ENCODE measurements at regions not wholly inside any gene's neighbourhood (a gene's known extent, or its start where the extent isn't known, plus 50 kb on each side); places are given as distances from the start of the nearest gene placed in this dataset.

DNA sequence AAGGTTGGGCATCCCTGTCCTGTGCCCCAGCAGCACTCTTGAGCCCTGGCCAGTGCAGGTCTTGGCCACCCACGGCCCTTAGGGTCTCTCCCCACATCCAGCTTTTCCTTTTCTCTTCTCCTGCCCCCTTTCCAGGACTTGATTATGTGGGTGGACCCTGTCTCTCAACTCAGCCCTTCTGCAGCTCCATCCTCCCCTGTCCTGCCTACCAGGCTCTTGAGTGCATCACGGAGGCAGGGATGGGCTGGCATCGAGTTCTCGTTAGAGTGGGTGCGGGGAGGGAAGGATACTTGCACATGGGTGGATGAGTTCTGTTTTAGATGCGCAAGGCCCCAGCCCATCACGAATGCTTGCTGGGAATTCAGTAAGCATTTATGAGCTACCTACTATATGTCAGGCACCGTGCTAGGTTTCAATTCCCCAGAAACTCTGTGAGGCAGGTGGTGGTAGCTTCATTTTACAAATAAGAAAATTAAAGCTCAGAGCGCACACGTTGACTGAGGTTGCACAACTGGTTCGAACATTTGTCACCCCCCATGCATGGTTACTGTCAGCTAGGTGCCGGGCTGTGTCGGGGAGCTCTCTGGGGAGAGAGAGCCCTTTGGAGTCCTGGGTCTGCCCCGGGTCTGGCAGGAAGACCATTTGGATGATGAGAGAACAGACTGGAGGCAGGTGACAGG is 144.6 kb upstream of the PITX1 start:
- no peak overlapping the region for H3K23ac ChIP-seq (ENCODE audit: low read depth, low read length, poor library complexity)
- H3K14ac ChIP-seq (ENCODE audit: low read length): no peak overlapping the region
- no peak overlapping the region for H2AFZ ChIP-seq (ENCODE audit: low read length)
- H4K91ac ChIP-seq (ENCODE audit: low read depth, low read length, poor library complexity): no peak overlapping the region
- H2AK5ac ChIP-seq (ENCODE audit: low read depth, low read length): peak overlapping the region; percentile 42
- no peak overlapping the region for H2BK15ac ChIP-seq (ENCODE audit: low read length)
- no peak overlapping the region for H3K4ac ChIP-seq (ENCODE audit: low read length)
- H3K27ac ChIP-seq (replicated peaks; ENCODE audit: low read length): no peak overlapping the region
- H3K27me3 ChIP-seq (ENCODE audit: control insufficient read depth in 3 of 3, insufficient read depth in 3 of 3, low read depth in 1 of 3, low read length in 3 of 3): peaks cover 0 to 6% (median 0%) of the 10 kb centered on the region in 3 experiments
- peak overlapping the region; percentile 8 for H3K18ac ChIP-seq (ENCODE audit: low read length)
- no peak overlapping the region for H4K8ac ChIP-seq (ENCODE audit: low read depth, low read length)
- no peaks in the 10 kb centered on the region for H3K9me3 ChIP-seq (replicated peaks in 1 of 2; ENCODE audit: control insufficient read depth in 2 of 2, insufficient read depth in 1 of 2, low read depth in 1 of 2, low read length in 2 of 2)
- DNase-seq (ENCODE audit: low spot score): no peak
- no peaks in the 10 kb centered on the region for H3K79me1 ChIP-seq (ENCODE audit: low read depth, low read length)
- no peaks in the 10 kb centered on the region for H3K36me3 ChIP-seq (replicated peaks in 1 of 2; ENCODE audit: control insufficient read depth in 2 of 2, insufficient read depth in 2 of 2, low read length in 2 of 2)
- no peak overlapping the region for H3K4me3 ChIP-seq (ENCODE audit: low read length in 2 of 2)
- H2BK120ac ChIP-seq (ENCODE audit: low read depth, low read length): no peak overlapping the region
- H3K4me2 ChIP-seq (ENCODE audit: insufficient read depth, low read length, poor library complexity, severe bottlenecking): no peak overlapping the region
- H2BK12ac ChIP-seq (ENCODE audit: low read length): no peak overlapping the region
- H2BK5ac ChIP-seq (ENCODE audit: low read length): no peak overlapping the region
- no peak overlapping the region for H3K9ac ChIP-seq (ENCODE audit: low read depth, low read length, poor library complexity)
- no CpG with 5 or more reads among the region's 14 CpGs for WGBS, 2 donors (ENCODE audit: extremely low coverage in 2 of 2, insufficient read length in 2 of 2, insufficient replicate concordance in 1 of 2)
- peaks cover 0 to 3% of the 10 kb centered on the region in 2 donors for H3K4me1 ChIP-seq (ENCODE audit: control insufficient read depth in 2 of 2, insufficient read depth in 1 of 2, low read depth in 1 of 2, low read length in 2 of 2)

DNA sequence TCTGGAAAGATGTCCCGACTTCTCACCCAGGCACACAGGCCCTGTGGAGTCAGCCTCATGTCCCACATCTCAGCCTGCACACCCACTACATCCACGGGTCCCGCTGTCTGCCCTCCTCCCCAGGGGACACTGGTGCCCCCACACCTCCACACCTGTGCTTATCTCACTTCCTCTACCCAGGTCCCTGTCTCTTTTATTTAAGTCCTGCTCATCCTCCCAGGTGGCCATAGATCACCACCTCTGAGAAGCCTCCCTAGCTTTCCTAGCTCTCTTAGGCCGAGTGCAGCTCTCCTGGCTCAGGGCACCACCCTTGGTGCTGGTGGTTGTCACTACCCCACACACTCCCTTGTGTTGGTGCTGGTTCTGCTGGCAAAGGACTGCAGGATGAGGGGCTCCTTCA is 143.6 kb upstream of the PITX1 start:
- Histone ChIP-seq H2AFZ (ENCODE audit: low read length) (no peak overlapping the region), H3K9me3 (replicated peaks in 1 of 2; ENCODE audit: control insufficient read depth in 2 of 2, insufficient read depth in 1 of 2, low read depth in 1 of 2, low read length in 2 of 2) (no peaks in the 10 kb centered on the region), H3K23ac (ENCODE audit: low read depth, low read length, poor library complexity) (peak overlapping the region; percentile 8), H3K27me3 (ENCODE audit: control insufficient read depth in 3 of 3, insufficient read depth in 3 of 3, low read depth in 1 of 3, low read length in 3 of 3) (peaks cover 0 to 6% (median 0%) of the 10 kb centered on the region in 3 experiments), H2BK5ac (ENCODE audit: low read length) (no peak overlapping the region), H2BK15ac (ENCODE audit: low read length) (no peak overlapping the region), H3K79me1 (ENCODE audit: low read depth, low read length) (no peaks in the 10 kb centered on the region), H2BK120ac (ENCODE audit: low read depth, low read length) (no peak overlapping the region), H3K14ac (ENCODE audit: low read length) (no peak overlapping the region), H3K9ac (ENCODE audit: low read depth, low read length, poor library complexity) (no peak overlapping the region), H4K8ac (ENCODE audit: low read depth, low read length) (no peak overlapping the region), H3K4me1 (ENCODE audit: control insufficient read depth in 2 of 2, insufficient read depth in 1 of 2, low read depth in 1 of 2, low read length in 2 of 2) (peaks cover 0 to 3% of the 10 kb centered on the region in 2 donors), H3K4me3 (ENCODE audit: low read length in 2 of 2) (no peak overlapping the region), H2AK5ac (ENCODE audit: low read depth, low read length) (peak overlapping the region; percentile 54), H3K27ac (replicated peaks; ENCODE audit: low read length) (no peak overlapping the region), H2BK12ac (ENCODE audit: low read length) (no peak overlapping the region), H3K4ac (ENCODE audit: low read length) (no peak overlapping the region), H3K4me2 (ENCODE audit: insufficient read depth, low read length, poor library complexity, severe bottlenecking) (no peak overlapping the region), H3K18ac (ENCODE audit: low read length) (peak overlapping the region; percentile 42), H4K91ac (ENCODE audit: low read depth, low read length, poor library complexity) (no peak overlapping the region), H3K36me3 (replicated peaks in 1 of 2; ENCODE audit: control insufficient read depth in 2 of 2, insufficient read depth in 2 of 2, low read length in 2 of 2) (no peaks in the 10 kb centered on the region)
- no peak for DNase-seq (ENCODE audit: low spot score)
- no CpG with 5 or more reads among the region's 4 CpGs for WGBS, 2 donors (ENCODE audit: extremely low coverage in 2 of 2, insufficient read length in 2 of 2, insufficient replicate concordance in 1 of 2)

DNA sequence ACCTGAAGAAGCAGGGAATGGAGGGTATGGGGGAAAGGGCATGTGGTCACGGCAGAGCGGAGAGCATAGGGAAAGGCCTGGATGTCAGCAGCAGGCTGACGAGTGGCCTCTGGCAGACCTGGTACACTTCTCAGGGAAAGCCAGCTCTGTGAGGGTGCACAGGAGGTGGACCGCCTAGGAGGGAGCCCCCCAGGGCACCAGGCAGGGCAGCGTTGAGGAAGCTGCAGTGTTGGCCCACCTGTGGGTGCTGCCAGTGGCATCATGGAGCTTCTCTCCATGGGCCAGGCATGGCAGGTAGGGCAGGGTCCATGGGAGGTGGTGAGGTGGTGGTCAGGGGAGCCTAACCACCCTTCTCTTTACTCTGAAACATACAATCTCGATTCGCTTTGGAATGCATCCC is 143.0 kb upstream of the PITX1 start:
- H2BK5ac ChIP-seq (ENCODE audit: low read length): no peak overlapping the region
- no peak overlapping the region for H2BK120ac ChIP-seq (ENCODE audit: low read depth, low read length)
- no peak overlapping the region for H2AFZ ChIP-seq (ENCODE audit: low read length)
- peak overlapping the region; percentile 20 for H2BK15ac ChIP-seq (ENCODE audit: low read length)
- peaks cover 0 to 6% (median 0%) of the 10 kb centered on the region in 3 experiments for H3K27me3 ChIP-seq (ENCODE audit: control insufficient read depth in 3 of 3, insufficient read depth in 3 of 3, low read depth in 1 of 3, low read length in 3 of 3)
- H2AK5ac ChIP-seq (ENCODE audit: low read depth, low read length): peak overlapping the region; percentile 54
- H3K18ac ChIP-seq (ENCODE audit: low read length): no peak overlapping the region
- no peaks in the 10 kb centered on the region for H3K9me3 ChIP-seq (replicated peaks in 1 of 2; ENCODE audit: control insufficient read depth in 2 of 2, insufficient read depth in 1 of 2, low read depth in 1 of 2, low read length in 2 of 2)
- H3K4ac ChIP-seq (ENCODE audit: low read length): no peak overlapping the region
- DNase-seq (ENCODE audit: low spot score): no peak
- H3K36me3 ChIP-seq (replicated peaks in 1 of 2; ENCODE audit: control insufficient read depth in 2 of 2, insufficient read depth in 2 of 2, low read length in 2 of 2): no peaks in the 10 kb centered on the region
- H4K91ac ChIP-seq (ENCODE audit: low read depth, low read length, poor library complexity): no peak overlapping the region
- no peak overlapping the region for H4K8ac ChIP-seq (ENCODE audit: low read depth, low read length)
- no peak overlapping the region for H3K4me3 ChIP-seq (ENCODE audit: low read length in 2 of 2)
- no peak overlapping the region for H3K27ac ChIP-seq (replicated peaks; ENCODE audit: low read length)
- H3K4me1 ChIP-seq (ENCODE audit: control insufficient read depth in 2 of 2, insufficient read depth in 1 of 2, low read depth in 1 of 2, low read length in 2 of 2): peaks cover 0 to 3% of the 10 kb centered on the region in 2 donors
- H3K23ac ChIP-seq (ENCODE audit: low read depth, low read length, poor library complexity): peak overlapping the region; percentile 65
- H3K4me2 ChIP-seq (ENCODE audit: insufficient read depth, low read length, poor library complexity, severe bottlenecking): no peak overlapping the region
- peak overlapping the region; percentile 64 for H2BK12ac ChIP-seq (ENCODE audit: low read length)
- H3K9ac ChIP-seq (ENCODE audit: low read depth, low read length, poor library complexity): no peak overlapping the region
- no CpG with 5 or more reads among the region's 7 CpGs for WGBS, 2 donors (ENCODE audit: extremely low coverage in 2 of 2, insufficient read length in 2 of 2, insufficient replicate concordance in 1 of 2)
- H3K79me1 ChIP-seq (ENCODE audit: low read depth, low read length): no peaks in the 10 kb centered on the region
- H3K14ac ChIP-seq (ENCODE audit: low read length): peak overlapping the region; percentile 3

DNA sequence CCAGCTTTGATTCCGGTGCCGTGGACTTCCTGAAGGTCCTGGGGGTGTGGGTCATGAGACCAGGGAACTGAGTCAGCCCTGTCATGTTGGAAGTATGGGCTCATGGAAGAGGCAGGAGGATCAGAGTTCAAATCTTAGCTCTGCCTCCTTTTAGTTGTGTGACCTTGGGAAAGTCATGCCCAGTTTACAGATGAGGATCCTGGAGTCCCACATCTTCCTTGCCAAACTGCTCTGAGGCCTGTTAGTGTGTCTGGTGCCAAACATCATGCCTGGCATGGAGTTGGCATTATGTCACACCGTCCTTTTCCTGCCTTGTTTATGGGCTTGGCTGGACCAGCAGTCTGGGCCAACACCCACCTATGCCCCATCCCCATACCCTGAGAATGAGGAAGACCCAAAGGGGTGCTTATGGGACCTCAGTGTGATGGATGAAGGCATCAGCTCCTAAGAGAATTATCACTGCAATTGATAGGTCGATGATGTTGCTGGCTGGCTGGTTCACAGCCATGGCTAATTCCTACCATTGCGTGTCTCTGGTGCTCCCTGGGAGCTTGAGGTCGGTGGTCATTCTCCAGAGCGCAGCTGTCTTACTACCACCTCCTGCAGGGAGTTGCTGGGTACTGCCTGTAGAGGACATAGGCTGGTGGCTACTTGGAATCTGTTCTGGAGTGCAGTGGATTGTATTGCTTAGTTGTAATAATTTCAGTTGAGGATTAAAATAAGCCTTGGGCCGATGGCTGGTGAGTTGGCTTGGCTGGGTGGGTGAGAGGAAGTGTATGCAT is 140.5 kb upstream of the PITX1 start:
- Histone ChIP-seq H2BK12ac (ENCODE audit: low read length) (no peak overlapping the region), H3K9ac (ENCODE audit: low read depth, low read length, poor library complexity) (no peak overlapping the region), H2BK120ac (ENCODE audit: low read depth, low read length) (no peak overlapping the region), H2BK5ac (ENCODE audit: low read length) (no peak overlapping the region), H3K36me3 (replicated peaks in 1 of 2; ENCODE audit: control insufficient read depth in 2 of 2, insufficient read depth in 2 of 2, low read length in 2 of 2) (no peaks in the 10 kb centered on the region), H3K27me3 (ENCODE audit: control insufficient read depth in 3 of 3, insufficient read depth in 3 of 3, low read depth in 1 of 3, low read length in 3 of 3) (peaks cover 0 to 4% (median 0%) of the 10 kb centered on the region in 3 experiments), H3K9me3 (replicated peaks in 1 of 2; ENCODE audit: control insufficient read depth in 2 of 2, insufficient read depth in 1 of 2, low read depth in 1 of 2, low read length in 2 of 2) (no peaks in the 10 kb centered on the region), H3K4me1 (ENCODE audit: control insufficient read depth in 2 of 2, insufficient read depth in 1 of 2, low read depth in 1 of 2, low read length in 2 of 2) (peaks cover 0 to 3% of the 10 kb centered on the region in 2 donors), H3K18ac (ENCODE audit: low read length) (no peak overlapping the region), H3K4ac (ENCODE audit: low read length) (no peak overlapping the region), H3K27ac (replicated peaks; ENCODE audit: low read length) (no peak overlapping the region), H3K14ac (ENCODE audit: low read length) (no peak overlapping the region), H3K79me1 (ENCODE audit: low read depth, low read length) (no peaks in the 10 kb centered on the region), H2AFZ (ENCODE audit: low read length) (no peak overlapping the region), H4K91ac (ENCODE audit: low read depth, low read length, poor library complexity) (no peak overlapping the region), H4K8ac (ENCODE audit: low read depth, low read length) (no peak overlapping the region), H2BK15ac (ENCODE audit: low read length) (no peak overlapping the region), H3K4me2 (ENCODE audit: insufficient read depth, low read length, poor library complexity, severe bottlenecking) (no peak overlapping the region), H3K4me3 (ENCODE audit: low read length in 2 of 2) (no peak overlapping the region), H2AK5ac (ENCODE audit: low read depth, low read length) (no peak overlapping the region), H3K23ac (ENCODE audit: low read depth, low read length, poor library complexity) (no peak overlapping the region)
- DNase-seq (ENCODE audit: low spot score): no peak
- WGBS, 2 donors (ENCODE audit: extremely low coverage in 2 of 2, insufficient read length in 2 of 2, insufficient replicate concordance in 1 of 2): no CpG with 5 or more reads among the region's 8 CpGs

All from neuronal stem cell (in vitro differentiated cells).